RWPE1 (cell line): ENCODE measurements at regions not wholly inside any gene's neighbourhood (a gene's known extent, or its start where the extent isn't known, plus 50 kb on each side); places are given as distances from the start of the nearest gene placed in this dataset.
"Not testable (repeated sequence)": the region's sequence is repeated elsewhere in the genome, so short reads cannot be mapped to it uniquely, and the experiment has no call there.

Experiments used
- CTCF ChIA-PET: fragments of 350-600 bp; sonication (Branson Sonifier 250); formaldehyde crosslinking; extraction: SDS; loops from one replicate; lab custom pipeline; 2021; lab: Yijun Ruan, JAX
- POLR2A ChIA-PET: fragments of 400-600 bp; formaldehyde crosslinking; extraction: SDS; loops from one replicate; lab custom pipeline; 2020; ENCODE audit warnings: antibody characterized with exemption; ENCODE audit not compliant: low non-redundant PET; lab: Yijun Ruan, JAX
- DNase-seq: peaks from one replicate; pipeline ENCODE4 v3.0.0; 2012; ENCODE audit warnings: low spot score
- H3K27ac ChIP-seq: fragments of 450-650 bp; 2 replicates; pipeline ENCODE4 v1.5.1; 2017
- TF ChIP-seq, protein P1 (sequence below): fragments of 450-650 bp; conservative IDR thresholded peaks from 2 replicates; pipeline ENCODE4 v1.5.1; 2017; ENCODE audit warnings: low read depth, mild to moderate bottlenecking

DNA sequence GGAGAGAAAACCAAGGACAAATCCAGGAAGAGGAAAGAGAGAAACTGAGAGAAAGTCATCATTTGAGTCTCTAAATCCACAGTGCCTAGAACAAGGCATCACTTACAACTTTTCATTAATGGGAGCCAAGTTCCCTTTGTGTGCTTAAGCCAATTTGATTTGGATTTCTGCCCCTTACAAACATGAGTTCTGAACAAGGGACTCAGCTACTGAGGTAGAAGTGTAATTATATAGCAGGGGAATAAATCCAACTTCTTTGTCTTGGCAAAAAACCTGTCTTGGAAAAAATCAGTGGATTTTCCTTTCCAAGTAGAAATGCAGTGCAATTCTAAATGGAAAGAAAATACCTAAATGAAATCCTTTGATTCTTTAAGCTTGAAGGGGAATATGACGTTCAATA, 307.2 kb upstream of the CNTN3 start:
- H3K27ac ChIP-seq = no peak overlapping the region
- no peak for DNase-seq
- TF ChIP-seq, protein P1, sequence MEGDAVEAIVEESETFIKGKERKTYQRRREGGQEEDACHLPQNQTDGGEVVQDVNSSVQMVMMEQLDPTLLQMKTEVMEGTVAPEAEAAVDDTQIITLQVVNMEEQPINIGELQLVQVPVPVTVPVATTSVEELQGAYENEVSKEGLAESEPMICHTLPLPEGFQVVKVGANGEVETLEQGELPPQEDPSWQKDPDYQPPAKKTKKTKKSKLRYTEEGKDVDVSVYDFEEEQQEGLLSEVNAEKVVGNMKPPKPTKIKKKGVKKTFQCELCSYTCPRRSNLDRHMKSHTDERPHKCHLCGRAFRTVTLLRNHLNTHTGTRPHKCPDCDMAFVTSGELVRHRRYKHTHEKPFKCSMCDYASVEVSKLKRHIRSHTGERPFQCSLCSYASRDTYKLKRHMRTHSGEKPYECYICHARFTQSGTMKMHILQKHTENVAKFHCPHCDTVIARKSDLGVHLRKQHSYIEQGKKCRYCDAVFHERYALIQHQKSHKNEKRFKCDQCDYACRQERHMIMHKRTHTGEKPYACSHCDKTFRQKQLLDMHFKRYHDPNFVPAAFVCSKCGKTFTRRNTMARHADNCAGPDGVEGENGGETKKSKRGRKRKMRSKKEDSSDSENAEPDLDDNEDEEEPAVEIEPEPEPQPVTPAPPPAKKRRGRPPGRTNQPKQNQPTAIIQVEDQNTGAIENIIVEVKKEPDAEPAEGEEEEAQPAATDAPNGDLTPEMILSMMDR = no peak
- ChIA-PET POLR2A (no interaction called here), CTCF (no interaction called here)

DNA sequence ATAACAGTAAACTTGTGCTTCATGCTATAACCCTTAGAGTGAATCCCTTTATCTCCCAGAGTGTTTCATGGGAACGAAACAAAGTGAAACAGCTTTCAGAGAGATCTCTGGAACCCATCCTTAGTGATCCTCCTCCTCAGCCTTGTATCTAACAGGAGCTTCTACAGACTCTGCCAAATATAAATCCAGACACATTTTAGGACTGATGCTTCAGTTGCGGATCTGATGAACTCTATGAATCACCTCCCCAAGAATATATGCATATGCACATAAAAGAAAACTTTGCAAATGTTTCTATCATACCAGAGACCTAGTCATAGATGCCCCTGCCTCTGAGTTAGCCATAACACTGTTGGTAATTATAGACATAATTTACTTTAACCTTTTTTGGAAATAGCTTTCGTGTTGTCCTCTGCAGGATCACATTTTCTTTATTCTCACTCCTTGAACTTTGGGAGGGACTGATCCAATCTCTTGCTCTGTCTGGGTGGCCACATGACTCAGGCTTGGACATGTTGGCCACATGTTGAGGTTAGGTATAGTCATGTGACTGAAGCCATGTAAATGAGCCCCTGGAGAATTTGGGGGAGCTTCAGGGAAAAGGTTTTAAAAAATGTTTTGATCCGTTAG, 306.4 kb upstream of the CNTN3 start:
- TF ChIP-seq, protein P1 = no peak
- DNase-seq = no peak
- ChIA-PET CTCF (no interaction called here), POLR2A (no interaction called here)
- H3K27ac ChIP-seq = no peak overlapping the region

DNA sequence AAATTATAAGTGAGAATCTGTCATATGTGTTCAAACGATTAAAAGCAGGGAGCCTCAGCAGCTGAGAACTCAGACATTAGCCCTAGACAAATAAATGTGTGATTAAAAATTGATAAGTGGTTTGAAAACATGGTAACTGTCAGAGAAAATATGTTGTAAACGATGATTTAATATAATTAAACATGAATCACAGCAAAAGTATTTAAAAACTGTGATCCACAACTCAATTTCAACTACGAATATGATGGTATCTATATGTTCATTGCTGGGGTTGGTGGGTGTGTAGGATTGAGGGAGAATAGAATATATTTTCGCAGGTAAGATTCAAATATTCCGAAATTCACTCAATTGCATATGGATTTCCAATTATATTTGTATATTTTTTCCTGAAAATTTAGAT, 302.2 kb upstream of the CNTN3 start:
- POLR2A ChIA-PET = no interaction called here
- TF ChIP-seq, protein P1 = no peak
- CTCF ChIA-PET = no interaction called here
- DNase-seq = no peak
- no peak overlapping the region for H3K27ac ChIP-seq

DNA sequence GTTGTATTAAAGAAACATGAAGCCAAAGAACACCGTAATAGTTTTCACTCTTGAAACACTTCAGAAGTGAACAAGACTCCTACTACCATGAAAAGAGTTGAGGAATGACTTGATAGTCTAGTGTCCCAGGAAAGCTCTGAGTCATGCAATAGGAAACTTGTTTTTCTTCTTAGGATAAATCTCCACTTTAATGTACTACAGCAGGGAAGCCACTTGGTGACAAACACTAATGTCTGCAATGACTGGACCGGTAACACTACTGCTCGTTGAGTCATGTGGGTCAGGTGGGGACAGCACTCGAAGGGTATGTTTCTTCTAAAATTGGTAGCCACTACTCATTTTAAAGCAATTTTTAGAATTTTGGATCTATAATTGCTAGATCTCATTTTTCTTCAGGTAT, 291.7 kb upstream of the CNTN3 start:
- TF ChIP-seq, protein P1 = no peak
- CTCF ChIA-PET = no interaction called here
- POLR2A ChIA-PET = no interaction called here
- no peak for DNase-seq
- no peak overlapping the region for H3K27ac ChIP-seq

DNA sequence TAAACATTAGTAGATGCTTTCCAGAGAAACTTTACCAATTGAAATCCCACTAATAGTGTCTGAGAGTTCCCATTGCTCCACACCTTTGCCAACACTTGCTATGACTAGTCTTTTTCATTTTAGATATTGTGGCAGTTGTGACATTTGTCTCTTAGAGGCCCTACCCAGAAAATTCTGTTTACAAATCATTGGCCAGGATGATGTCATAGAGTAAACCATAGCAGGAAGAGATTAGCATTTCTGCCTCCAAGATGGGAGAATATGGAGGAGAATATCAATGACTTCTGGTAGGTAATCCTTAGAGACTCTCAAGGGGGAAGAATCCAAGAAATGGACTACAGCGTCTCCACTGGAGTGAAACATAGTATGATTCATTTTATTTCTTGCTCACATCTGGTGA, 291.0 kb upstream of the CNTN3 start:
- no peak for DNase-seq
- no peak overlapping the region for H3K27ac ChIP-seq
- TF ChIP-seq, protein P1 = no peak
- ChIA-PET CTCF (no interaction called here), POLR2A (no interaction called here)

DNA sequence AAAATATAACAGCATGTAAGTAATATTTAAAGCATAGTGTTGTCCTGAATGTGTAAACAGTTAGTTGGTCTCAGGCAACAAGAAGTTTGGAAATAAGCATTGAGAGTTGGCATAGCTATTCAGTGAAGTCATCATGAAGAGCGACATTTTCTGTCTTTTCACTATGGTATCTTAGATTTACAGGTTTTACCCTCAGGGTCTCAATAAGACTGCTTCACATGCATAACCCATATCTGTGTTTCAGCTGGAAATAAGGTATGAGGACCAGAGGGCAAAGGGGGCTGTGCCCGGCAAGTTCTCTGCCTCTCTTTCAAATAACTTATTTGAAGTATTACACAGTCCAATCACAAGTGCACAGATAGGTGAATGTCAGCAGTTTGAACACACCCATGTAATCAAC, 290.2 kb upstream of the CNTN3 start:
- TF ChIP-seq, protein P1 = no peak
- H3K27ac ChIP-seq = no peak overlapping the region
- CTCF ChIA-PET = no interaction called here
- no peak for DNase-seq
- POLR2A ChIA-PET = no interaction called here

DNA sequence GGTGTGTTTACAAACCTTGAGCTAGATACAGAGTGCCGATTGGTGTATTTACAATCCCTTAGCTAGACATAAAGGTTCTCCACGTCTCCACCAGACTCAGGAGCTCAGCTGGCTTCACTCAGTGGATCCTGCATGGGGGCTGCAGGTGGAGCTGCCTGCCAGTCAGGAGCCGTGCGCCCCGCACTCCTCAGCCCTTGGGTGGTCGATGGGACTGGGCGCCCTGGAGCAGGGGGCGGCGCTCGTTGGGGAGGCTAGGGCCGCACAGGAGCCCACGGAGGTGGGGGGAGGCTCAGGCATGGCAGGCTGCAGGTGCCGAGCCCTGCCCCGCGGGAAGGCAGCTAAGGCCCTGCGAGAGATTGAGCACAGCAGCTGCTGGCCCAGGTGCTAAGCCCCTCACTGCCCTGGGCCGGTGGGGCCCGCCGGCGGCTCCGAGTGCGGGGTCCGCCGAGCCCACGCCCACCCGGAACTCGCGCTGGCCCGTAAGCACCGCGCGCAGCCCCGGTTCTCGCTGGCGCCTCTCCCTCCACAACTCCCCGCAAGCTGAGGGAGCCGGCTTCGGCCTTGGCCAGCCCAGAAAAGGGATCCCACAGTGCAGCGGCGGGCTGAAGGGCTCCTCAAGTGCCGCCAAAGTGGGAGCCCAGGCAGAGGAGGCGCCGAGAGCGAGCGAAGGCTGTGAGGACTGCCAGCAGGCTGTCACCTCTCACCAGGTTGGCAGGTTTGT, 285.5 kb upstream of the CNTN3 start:
- CTCF ChIA-PET = interaction anchor here (0.6 kb wide), 1 partner anchor 14 kb away, joined by 5 read pairs; no protein-coding TSS in a partner anchor
- DNase-seq, H3K27ac ChIP-seq, POLR2A ChIA-PET: not testable (repeated sequence)
